ENCODE measurements at regions not wholly inside any gene's neighbourhood (a gene's known extent, or its start where the extent isn't known, plus 50 kb on each side); places are given as distances from the start of the nearest gene placed in this dataset.

DNA sequence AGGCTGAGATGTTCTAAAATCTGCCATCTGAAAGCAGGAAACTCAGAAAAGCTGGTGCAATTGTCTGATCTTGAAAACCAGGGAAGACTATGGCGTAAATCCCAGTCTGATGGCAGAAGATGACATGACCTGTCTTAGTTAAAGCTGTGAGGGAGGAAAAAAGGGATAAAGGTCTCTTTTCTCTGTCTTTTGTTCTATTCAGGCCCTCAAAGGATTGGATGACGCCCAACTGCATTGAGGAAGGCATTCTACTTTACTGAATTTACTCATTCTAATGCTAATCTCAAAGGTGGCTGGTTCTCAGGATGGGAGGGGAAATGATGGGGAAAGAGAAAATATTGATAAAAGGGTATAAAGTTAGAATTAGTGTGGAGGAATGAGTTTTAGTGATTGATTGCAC, 312.8 kb upstream of the CTNND2 start:
- no peaks in the 10 kb centered on the region for H3K36me3 ChIP-seq (ENCODE audit: control insufficient read depth in 1 of 2, insufficient read depth in 2 of 2, low read length in 2 of 2)
- H2AFZ ChIP-seq (ENCODE audit: low read depth, low read length, poor library complexity, severe bottlenecking): no peak overlapping the region
- BruUV-seq (replicated peaks): no TSS peak
- no peak overlapping the region for H3K9ac ChIP-seq (ENCODE audit: low read length)
- H3K27ac ChIP-seq (ENCODE audit: low read depth, low read length): no peak overlapping the region
- no peak for DNase-seq (ENCODE audit: low read depth, low spot score)
- TF ChIP-seq MAX (IDR thresholded peaks at IDR 0.05) (no peak), POLR2AphosphoS5 (IDR thresholded peaks at IDR 0.05; ENCODE audit: low read depth, low read length) (no peak), POLR2A (IDR thresholded peaks at IDR 0.05; ENCODE audit: borderline replicate concordance, extremely low read depth, insufficient read depth, insufficient read length) (no peak), ZNF274 (IDR thresholded peaks at IDR 0.05; ENCODE audit: low read depth, low read length) (no peak), TCF7L2 (IDR thresholded peaks at IDR 0.05; ENCODE audit: borderline replicate concordance, extremely low read depth, insufficient read depth, insufficient read length) (no peak), CEBPB (IDR thresholded peaks at IDR 0.05; ENCODE audit: low read depth) (no peak), EZH2phosphoT487 (IDR thresholded peaks at IDR 0.05; ENCODE audit: borderline replicate concordance) (no peak), CBX3 (IDR thresholded peaks at IDR 0.05; ENCODE audit: low read depth) (no peak), SRF (IDR thresholded peaks at IDR 0.05; ENCODE audit: low read depth) (no peak), SIN3A (IDR thresholded peaks at IDR 0.05; ENCODE audit: low read depth) (no peak), EZH2 (IDR thresholded peaks at IDR 0.05) (no peak), FOSL1 (IDR thresholded peaks at IDR 0.05; ENCODE audit: low read depth) (no peak), ZFX (IDR thresholded peaks at IDR 0.05) (no peak), RAD21 (IDR thresholded peaks at IDR 0.05; ENCODE audit: low read depth) (no peak), YY1 (IDR thresholded peaks at IDR 0.05; ENCODE audit: extremely low read depth, insufficient replicate concordance, low read depth, low read length) (no peak), EGR1 (IDR thresholded peaks at IDR 0.05; ENCODE audit: low read depth) (no peak)
- TF ChIP-seq, protein P1, sequence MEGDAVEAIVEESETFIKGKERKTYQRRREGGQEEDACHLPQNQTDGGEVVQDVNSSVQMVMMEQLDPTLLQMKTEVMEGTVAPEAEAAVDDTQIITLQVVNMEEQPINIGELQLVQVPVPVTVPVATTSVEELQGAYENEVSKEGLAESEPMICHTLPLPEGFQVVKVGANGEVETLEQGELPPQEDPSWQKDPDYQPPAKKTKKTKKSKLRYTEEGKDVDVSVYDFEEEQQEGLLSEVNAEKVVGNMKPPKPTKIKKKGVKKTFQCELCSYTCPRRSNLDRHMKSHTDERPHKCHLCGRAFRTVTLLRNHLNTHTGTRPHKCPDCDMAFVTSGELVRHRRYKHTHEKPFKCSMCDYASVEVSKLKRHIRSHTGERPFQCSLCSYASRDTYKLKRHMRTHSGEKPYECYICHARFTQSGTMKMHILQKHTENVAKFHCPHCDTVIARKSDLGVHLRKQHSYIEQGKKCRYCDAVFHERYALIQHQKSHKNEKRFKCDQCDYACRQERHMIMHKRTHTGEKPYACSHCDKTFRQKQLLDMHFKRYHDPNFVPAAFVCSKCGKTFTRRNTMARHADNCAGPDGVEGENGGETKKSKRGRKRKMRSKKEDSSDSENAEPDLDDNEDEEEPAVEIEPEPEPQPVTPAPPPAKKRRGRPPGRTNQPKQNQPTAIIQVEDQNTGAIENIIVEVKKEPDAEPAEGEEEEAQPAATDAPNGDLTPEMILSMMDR (IDR thresholded peaks at IDR 0.05 in 2 of 3, conservative IDR thresholded peaks at IDR 0.05 in 1 of 3; ENCODE audit: borderline replicate concordance in 1 of 3, insufficient read depth in 1 of 3, low read depth in 2 of 3, low read length in 2 of 3): no peak
- TF ChIP-seq, protein P2, sequence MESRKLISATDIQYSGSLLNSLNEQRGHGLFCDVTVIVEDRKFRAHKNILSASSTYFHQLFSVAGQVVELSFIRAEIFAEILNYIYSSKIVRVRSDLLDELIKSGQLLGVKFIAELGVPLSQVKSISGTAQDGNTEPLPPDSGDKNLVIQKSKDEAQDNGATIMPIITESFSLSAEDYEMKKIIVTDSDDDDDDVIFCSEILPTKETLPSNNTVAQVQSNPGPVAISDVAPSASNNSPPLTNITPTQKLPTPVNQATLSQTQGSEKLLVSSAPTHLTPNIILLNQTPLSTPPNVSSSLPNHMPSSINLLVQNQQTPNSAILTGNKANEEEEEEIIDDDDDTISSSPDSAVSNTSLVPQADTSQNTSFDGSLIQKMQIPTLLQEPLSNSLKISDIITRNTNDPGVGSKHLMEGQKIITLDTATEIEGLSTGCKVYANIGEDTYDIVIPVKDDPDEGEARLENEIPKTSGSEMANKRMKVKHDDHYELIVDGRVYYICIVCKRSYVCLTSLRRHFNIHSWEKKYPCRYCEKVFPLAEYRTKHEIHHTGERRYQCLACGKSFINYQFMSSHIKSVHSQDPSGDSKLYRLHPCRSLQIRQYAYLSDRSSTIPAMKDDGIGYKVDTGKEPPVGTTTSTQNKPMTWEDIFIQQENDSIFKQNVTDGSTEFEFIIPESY (IDR thresholded peaks at IDR 0.05; ENCODE audit: extremely low read depth, insufficient replicate concordance, low read length): no peak
- TF ChIP-seq, protein P3, sequence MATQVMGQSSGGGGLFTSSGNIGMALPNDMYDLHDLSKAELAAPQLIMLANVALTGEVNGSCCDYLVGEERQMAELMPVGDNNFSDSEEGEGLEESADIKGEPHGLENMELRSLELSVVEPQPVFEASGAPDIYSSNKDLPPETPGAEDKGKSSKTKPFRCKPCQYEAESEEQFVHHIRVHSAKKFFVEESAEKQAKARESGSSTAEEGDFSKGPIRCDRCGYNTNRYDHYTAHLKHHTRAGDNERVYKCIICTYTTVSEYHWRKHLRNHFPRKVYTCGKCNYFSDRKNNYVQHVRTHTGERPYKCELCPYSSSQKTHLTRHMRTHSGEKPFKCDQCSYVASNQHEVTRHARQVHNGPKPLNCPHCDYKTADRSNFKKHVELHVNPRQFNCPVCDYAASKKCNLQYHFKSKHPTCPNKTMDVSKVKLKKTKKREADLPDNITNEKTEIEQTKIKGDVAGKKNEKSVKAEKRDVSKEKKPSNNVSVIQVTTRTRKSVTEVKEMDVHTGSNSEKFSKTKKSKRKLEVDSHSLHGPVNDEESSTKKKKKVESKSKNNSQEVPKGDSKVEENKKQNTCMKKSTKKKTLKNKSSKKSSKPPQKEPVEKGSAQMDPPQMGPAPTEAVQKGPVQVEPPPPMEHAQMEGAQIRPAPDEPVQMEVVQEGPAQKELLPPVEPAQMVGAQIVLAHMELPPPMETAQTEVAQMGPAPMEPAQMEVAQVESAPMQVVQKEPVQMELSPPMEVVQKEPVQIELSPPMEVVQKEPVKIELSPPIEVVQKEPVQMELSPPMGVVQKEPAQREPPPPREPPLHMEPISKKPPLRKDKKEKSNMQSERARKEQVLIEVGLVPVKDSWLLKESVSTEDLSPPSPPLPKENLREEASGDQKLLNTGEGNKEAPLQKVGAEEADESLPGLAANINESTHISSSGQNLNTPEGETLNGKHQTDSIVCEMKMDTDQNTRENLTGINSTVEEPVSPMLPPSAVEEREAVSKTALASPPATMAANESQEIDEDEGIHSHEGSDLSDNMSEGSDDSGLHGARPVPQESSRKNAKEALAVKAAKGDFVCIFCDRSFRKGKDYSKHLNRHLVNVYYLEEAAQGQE (IDR thresholded peaks at IDR 0.05; ENCODE audit: low read depth): no peak
- TF ChIP-seq, protein P4, sequence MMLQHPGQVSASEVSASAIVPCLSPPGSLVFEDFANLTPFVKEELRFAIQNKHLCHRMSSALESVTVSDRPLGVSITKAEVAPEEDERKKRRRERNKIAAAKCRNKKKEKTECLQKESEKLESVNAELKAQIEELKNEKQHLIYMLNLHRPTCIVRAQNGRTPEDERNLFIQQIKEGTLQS (IDR thresholded peaks at IDR 0.05): no peak
- peaks cover 10 to 15% of the 10 kb centered on the region in 2 experiments; a peak in 2 of 4 replicates for H3K9me3 ChIP-seq (ENCODE audit: control insufficient read depth in 1 of 2, insufficient read depth in 1 of 2, low read depth in 1 of 2, low read length in 2 of 2)
- H4K20me1 ChIP-seq (ENCODE audit: insufficient read depth): no peaks in the 10 kb centered on the region
- no peaks in the 10 kb centered on the region for H3K4me1 ChIP-seq (ENCODE audit: control insufficient read depth in 1 of 2, insufficient read depth in 2 of 2, low read length in 2 of 2)
- H3K4me3 ChIP-seq (replicated peaks in 1 of 2; ENCODE audit: low read depth in 1 of 2, low read length in 2 of 2): no peak overlapping the region
- ChIA-PET CTCF (no interaction called here), POLR2A (no interaction called here), RAD21 (ENCODE audit: low non-redundant PET in 1 of 2, low total read pairs in 2 of 2, uncharacterized antibody in 2 of 2, unreplicated experiment in 2 of 2) (no interaction called here)
- intact Hi-C loops (cut with micrococcal nuclease): no loop called here
- H3K27me3 ChIP-seq (ENCODE audit: insufficient read depth, low read length): no peaks in the 10 kb centered on the region
- no peak overlapping the region for H3K4me2 ChIP-seq (ENCODE audit: low read length)
- ATAC-seq: no peak
- no peaks in the 10 kb centered on the region for H3K79me2 ChIP-seq (ENCODE audit: insufficient read depth, low read length)
- H3K9me2 ChIP-seq (ENCODE audit: insufficient read depth): no peaks in the 10 kb centered on the region

All from HCT116 (cell line).